ENCODE measurements at regions not wholly inside any gene's neighbourhood (a gene's known extent, or its start where the extent isn't known, plus 50 kb on each side); places are given as distances from the start of the nearest gene placed in this dataset.

- TF ChIP-seq LEF1 (IDR thresholded peaks at IDR 0.05; ENCODE audit: borderline replicate concordance): no peak
- no peak for TF ChIP-seq ELF4 (IDR thresholded peaks at IDR 0.05)
- no peak for TF ChIP-seq BHLHE40 (IDR thresholded peaks at IDR 0.05; ENCODE audit: borderline replicate concordance)
- TF ChIP-seq CTBP1 (IDR thresholded peaks at IDR 0.05; ENCODE audit: borderline replicate concordance): no peak
- no peak for TF ChIP-seq FOXK2 (IDR thresholded peaks at IDR 0.05)
- TF ChIP-seq ARNT (IDR thresholded peaks at IDR 0.05): no peak
- TF ChIP-seq FOXM1 (IDR thresholded peaks at IDR 0.05; ENCODE audit: borderline replicate concordance): no peak
- TF ChIP-seq SP1 (IDR thresholded peaks at IDR 0.05): no peak
- no peak for TF ChIP-seq NFRKB (IDR thresholded peaks at IDR 0.05)
Observed at GRCh38 chr9:115951977-115952376, 201.6 kb upstream of the PAPPA start.

Measured in HEK293T (cell line).